OCI-LY7 (cell line): ENCODE measurements at regions not wholly inside any gene's neighbourhood (a gene's known extent, or its start where the extent isn't known, plus 50 kb on each side); places are given as distances from the start of the nearest gene placed in this dataset.

Experiments used
- EZH2phosphoT487 ChIP-seq: fragments of 200-600 bp; sonication (generic); IDR thresholded peaks from 2 replicates; pipeline ENCODE4 v1.6.1; 2018; ENCODE audit warnings: low read depth, borderline replicate concordance, mild to moderate bottlenecking, mixed run types, antibody characterized with exemption, low read length, moderate library complexity, mixed read lengths
- TF ChIP-seq, protein P1 (sequence below): fragments of 200-600 bp; sonication (generic); conservative IDR thresholded peaks from 2 replicates; pipeline ENCODE4 v1.5.1; 2014; ENCODE audit warnings: mild to moderate bottlenecking, antibody characterized with exemption, low read length, moderate library complexity, mixed read lengths

DNA sequence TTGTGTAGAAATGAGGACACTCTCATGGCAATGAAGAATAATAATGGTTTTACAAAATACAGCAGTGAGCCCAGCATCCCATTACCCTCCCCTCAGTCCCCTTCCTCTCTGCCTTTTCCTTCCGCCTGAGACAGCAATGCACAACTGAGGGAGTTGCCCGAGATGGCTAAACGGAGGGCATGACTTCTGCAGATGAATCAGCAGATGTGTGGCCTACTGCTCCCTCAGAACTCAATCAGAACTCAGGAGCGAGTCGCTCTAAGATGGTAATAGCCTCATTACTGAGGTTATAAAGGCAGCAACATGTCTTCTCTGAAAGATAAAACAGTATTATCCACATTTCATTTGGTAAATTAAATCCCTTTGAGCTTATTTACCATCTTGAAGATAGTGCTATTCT lies 326.6 kb downstream of the ENC1 start:
- TF ChIP-seq, protein P1, sequence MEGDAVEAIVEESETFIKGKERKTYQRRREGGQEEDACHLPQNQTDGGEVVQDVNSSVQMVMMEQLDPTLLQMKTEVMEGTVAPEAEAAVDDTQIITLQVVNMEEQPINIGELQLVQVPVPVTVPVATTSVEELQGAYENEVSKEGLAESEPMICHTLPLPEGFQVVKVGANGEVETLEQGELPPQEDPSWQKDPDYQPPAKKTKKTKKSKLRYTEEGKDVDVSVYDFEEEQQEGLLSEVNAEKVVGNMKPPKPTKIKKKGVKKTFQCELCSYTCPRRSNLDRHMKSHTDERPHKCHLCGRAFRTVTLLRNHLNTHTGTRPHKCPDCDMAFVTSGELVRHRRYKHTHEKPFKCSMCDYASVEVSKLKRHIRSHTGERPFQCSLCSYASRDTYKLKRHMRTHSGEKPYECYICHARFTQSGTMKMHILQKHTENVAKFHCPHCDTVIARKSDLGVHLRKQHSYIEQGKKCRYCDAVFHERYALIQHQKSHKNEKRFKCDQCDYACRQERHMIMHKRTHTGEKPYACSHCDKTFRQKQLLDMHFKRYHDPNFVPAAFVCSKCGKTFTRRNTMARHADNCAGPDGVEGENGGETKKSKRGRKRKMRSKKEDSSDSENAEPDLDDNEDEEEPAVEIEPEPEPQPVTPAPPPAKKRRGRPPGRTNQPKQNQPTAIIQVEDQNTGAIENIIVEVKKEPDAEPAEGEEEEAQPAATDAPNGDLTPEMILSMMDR: no peak
- TF ChIP-seq EZH2phosphoT487: no peak
